ENCODE measurements at regions not wholly inside any gene's neighbourhood (a gene's known extent, or its start where the extent isn't known, plus 50 kb on each side); places are given as distances from the start of the nearest gene placed in this dataset.

DNA sequence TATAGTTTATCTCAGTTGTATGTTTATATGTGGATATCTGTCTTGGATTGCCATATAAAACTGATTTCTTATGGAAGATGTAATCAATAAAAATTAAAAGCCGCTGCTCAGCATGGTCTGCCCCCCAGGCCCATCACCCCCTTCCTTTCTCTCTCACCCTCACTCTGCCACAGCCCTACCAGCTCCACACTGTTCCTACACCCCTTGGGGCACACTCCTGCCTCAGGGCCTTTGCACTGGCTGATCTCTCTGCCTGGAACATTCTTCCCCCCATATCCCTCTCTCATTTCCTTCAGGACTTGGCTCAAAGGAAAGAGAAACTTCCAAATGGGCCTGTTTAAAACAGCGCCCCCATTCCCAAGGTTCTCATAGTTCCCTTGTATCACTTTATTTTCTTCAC, 63.1 kb downstream of the LRRC32 start:
- H3K27ac ChIP-seq (ENCODE audit: low read depth in 2 of 2, low read length in 1 of 2), result no peak overlapping the region
- no peaks in the 10 kb centered on the region for H3K27me3 ChIP-seq (ENCODE audit: control insufficient read depth in 1 of 2, insufficient read depth in 2 of 2, low read length in 2 of 2)
- no peak overlapping the region for H3K4me3 ChIP-seq (ENCODE audit: low read depth in 1 of 2, low read length in 2 of 2)
- no peaks in the 10 kb centered on the region for H3K36me3 ChIP-seq (ENCODE audit: control insufficient read depth in 2 of 2, insufficient read depth in 2 of 2, low read length in 1 of 2)
- H3K4me1 ChIP-seq (ENCODE audit: control insufficient read depth in 2 of 2, insufficient read depth in 2 of 2, low read length in 1 of 2), result peaks cover 0 to 4% of the 10 kb centered on the region in 2 donors
- WGBS, 2 donors, result 92 to 94% methylated on average over 2 of the region's 2 CpGs
- no peaks in the 10 kb centered on the region for H3K9me3 ChIP-seq (ENCODE audit: control insufficient read depth in 2 of 2, insufficient read depth in 1 of 2, low read depth in 1 of 2, low read length in 1 of 2)

- no peaks in the 10 kb centered on the region for H3K27me3 ChIP-seq (ENCODE audit: control insufficient read depth in 1 of 2, insufficient read depth in 2 of 2, low read length in 2 of 2)
- no peaks in the 10 kb centered on the region for H3K4me1 ChIP-seq (ENCODE audit: control insufficient read depth in 2 of 2, insufficient read depth in 2 of 2, low read length in 1 of 2)
- H3K27ac ChIP-seq (ENCODE audit: low read depth in 2 of 2, low read length in 1 of 2), result no peak overlapping the region
- 78 to 80% methylated on average over 8 of the region's 8 CpGs for WGBS, 2 donors
- no peaks in the 10 kb centered on the region for H3K9me3 ChIP-seq (ENCODE audit: control insufficient read depth in 2 of 2, insufficient read depth in 1 of 2, low read depth in 1 of 2, low read length in 1 of 2)
- H3K36me3 ChIP-seq (ENCODE audit: control insufficient read depth in 2 of 2, insufficient read depth in 2 of 2, low read length in 1 of 2), result no peaks in the 10 kb centered on the region
- H3K4me3 ChIP-seq (ENCODE audit: low read depth in 1 of 2, low read length in 2 of 2), result no peak overlapping the region
These were observed 65.0 kb downstream of the LRRC32 start for GRCh38 chr11:76605338-76606074.

- WGBS, 2 donors, result 62 to 66% methylated on average over 8 of the region's 8 CpGs
- H3K27ac ChIP-seq (ENCODE audit: low read depth in 2 of 2, low read length in 1 of 2), result no peak overlapping the region
These were observed 65.8 kb downstream of the LRRC32 start for GRCh38 chr11:76604626-76605241.

DNA sequence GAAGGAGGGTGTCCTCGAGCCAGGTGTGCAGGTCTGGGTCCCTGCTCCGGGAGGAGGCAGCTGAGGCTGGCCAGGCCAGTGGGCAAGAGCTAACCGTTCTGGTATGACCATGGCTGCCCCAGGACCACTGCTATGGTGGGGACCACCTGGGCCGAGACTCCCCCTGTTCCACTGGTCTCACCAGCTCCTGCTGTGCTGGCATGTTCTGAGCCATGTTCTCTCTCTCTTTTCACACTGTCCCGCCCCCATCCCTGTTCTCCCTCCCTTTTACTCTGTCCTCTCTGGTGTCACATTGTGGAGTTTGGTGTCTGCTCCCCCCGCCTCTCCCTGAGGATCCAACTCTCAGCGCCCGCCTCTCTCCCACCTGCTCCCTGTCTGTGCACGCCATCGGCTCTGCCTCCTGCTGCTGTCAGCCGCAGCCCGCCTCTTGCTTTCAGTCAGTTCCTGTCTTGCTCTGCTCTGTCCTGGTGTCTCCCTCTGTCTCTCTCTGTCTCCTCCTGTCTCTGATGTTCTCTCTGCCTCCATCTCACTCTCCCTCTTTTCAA, 66.4 kb downstream of the LRRC32 start:
- H3K27me3 ChIP-seq (ENCODE audit: control insufficient read depth in 1 of 2, insufficient read depth in 2 of 2, low read length in 2 of 2), result no peaks in the 10 kb centered on the region
- peak overlapping the region in 1 of 2 donors; percentile 1 for H3K27ac ChIP-seq (ENCODE audit: low read depth in 2 of 2, low read length in 1 of 2)
- H3K4me1 ChIP-seq (ENCODE audit: control insufficient read depth in 2 of 2, insufficient read depth in 2 of 2, low read length in 1 of 2), result no peaks in the 10 kb centered on the region
- H3K36me3 ChIP-seq (ENCODE audit: control insufficient read depth in 2 of 2, insufficient read depth in 2 of 2, low read length in 1 of 2), result no peaks in the 10 kb centered on the region
- H3K9me3 ChIP-seq (ENCODE audit: control insufficient read depth in 2 of 2, insufficient read depth in 1 of 2, low read depth in 1 of 2, low read length in 1 of 2), result no peaks in the 10 kb centered on the region
- WGBS, 2 donors, result 81 to 87% methylated on average over 11 to 12 of the region's 12 CpGs
- H3K4me3 ChIP-seq (ENCODE audit: low read depth in 1 of 2, low read length in 2 of 2), result no peak overlapping the region

More at GRCh38 chr11:76604626-76605241, 65.8 kb downstream of the LRRC32 start:
- Histone ChIP-seq H3K36me3 (ENCODE audit: control insufficient read depth in 2 of 2, insufficient read depth in 2 of 2, low read length in 1 of 2) (no peaks in the 10 kb centered on the region), H3K9me3 (ENCODE audit: control insufficient read depth in 2 of 2, insufficient read depth in 1 of 2, low read depth in 1 of 2, low read length in 1 of 2) (no peaks in the 10 kb centered on the region), H3K4me1 (ENCODE audit: control insufficient read depth in 2 of 2, insufficient read depth in 2 of 2, low read length in 1 of 2) (no peaks in the 10 kb centered on the region), H3K4me3 (ENCODE audit: low read depth in 1 of 2, low read length in 2 of 2) (no peak overlapping the region), H3K27me3 (ENCODE audit: control insufficient read depth in 1 of 2, insufficient read depth in 2 of 2, low read length in 2 of 2) (no peaks in the 10 kb centered on the region)

GRCh38 chr11:76603202-76603601, 67.3 kb downstream of the LRRC32 start:
- H3K27ac ChIP-seq (ENCODE audit: low read depth in 2 of 2, low read length in 1 of 2), result peak overlapping the region in 1 of 2 donors; percentile 6
- H3K36me3 ChIP-seq (ENCODE audit: control insufficient read depth in 2 of 2, insufficient read depth in 2 of 2, low read length in 1 of 2), result no peaks in the 10 kb centered on the region
- no peaks in the 10 kb centered on the region for H3K9me3 ChIP-seq (ENCODE audit: control insufficient read depth in 2 of 2, insufficient read depth in 1 of 2, low read depth in 1 of 2, low read length in 1 of 2)
- 94 to 96% methylated on average over 4 of the region's 4 CpGs for WGBS, 2 donors
- H3K4me3 ChIP-seq (ENCODE audit: low read depth in 1 of 2, low read length in 2 of 2), result no peak overlapping the region
- H3K4me1 ChIP-seq (ENCODE audit: control insufficient read depth in 2 of 2, insufficient read depth in 2 of 2, low read length in 1 of 2), result no peaks in the 10 kb centered on the region
- no peaks in the 10 kb centered on the region for H3K27me3 ChIP-seq (ENCODE audit: control insufficient read depth in 1 of 2, insufficient read depth in 2 of 2, low read length in 2 of 2)

All from esophagus (tissue), 2 donors.